Tongue (tissue), 1 donor: ENCODE measurements at regions not wholly inside any gene's neighbourhood (a gene's known extent, or its start where the extent isn't known, plus 50 kb on each side); places are given as distances from the start of the nearest gene placed in this dataset.
A peak's percentile ranks its signal among the peaks of the same experiment; 100 is the strongest.

Source experiments
- DNase-seq: peaks from one replicate; pipeline ENCODE4 v3.0.0-alpha.2; 2015

DNA sequence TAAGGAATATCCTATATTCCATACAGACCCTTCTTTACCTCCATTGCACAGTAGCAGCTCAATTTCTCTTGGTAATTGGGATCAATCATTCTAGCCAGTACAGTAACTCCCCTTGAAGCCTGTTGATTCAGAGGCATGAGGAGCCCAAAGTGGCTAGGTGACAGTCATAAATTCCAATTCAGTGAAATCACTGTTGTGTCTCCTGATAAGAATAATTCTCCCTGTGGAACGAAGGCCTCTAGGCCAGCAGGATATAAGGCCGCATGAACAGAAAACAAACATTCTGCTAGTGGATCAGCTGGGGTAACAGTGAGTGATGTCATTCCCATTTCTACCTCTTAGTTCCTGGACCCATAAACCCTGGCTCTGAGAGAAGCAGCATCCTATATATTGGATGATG is 696.3 kb downstream of the NR2F2 start:
- no peak for DNase-seq

DNA sequence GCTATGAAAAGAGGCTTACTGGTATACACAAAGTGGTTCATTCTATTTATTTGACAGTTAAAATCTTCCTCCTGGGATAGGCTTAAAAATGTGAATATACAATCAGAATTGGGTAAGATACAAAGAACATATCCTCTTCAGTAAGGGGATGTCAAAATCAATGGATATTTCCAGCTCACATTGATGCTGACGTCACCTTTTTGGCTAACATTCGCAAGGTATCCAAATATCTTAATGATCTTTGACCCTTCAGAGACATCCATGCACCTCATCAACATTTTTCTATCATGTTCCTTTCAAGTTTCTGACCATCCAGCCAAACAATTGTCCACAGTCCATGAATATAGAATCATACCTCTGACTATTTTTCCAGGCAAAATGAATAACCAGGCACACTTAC is 697.3 kb downstream of the NR2F2 start:
- no peak for DNase-seq

DNA sequence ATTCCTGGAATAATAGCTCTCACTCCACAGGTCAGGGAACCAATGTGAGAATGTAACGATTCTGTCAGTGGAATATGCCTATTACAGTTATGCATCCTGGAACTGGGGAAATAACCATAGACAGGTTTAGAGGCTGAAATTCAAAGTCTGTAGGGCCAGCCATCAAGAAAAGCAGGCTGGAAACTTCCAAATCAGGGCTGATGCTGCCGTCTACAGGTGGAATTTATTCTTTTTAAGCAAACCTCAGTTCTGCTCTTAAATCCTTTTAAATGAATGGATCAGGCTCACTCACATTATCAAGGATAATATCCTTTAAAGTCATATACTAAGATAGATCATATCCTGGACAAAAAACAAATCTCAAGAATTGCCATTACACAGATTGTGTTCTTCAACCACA is 699.8 kb downstream of the NR2F2 start:
- no peak for DNase-seq

DNA sequence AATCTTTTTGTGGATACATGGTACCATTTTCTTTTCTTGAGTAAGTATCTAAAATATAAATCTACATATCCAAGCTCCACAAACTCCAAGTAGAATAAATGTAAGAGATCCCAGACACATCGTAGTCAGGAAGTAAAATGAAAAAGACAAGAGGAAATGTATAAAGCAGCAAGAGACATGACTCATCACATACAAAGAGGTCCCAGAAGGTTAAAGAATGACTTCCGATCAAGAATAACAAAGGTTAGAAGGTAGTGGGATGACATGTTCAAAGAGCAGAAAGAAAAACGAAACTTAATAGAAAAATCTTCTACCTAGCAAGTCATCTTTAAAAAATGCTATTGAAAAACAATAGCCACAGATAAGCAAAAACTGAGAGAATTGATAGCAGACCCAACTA is 705.8 kb downstream of the NR2F2 start:
- no peak for DNase-seq

DNA sequence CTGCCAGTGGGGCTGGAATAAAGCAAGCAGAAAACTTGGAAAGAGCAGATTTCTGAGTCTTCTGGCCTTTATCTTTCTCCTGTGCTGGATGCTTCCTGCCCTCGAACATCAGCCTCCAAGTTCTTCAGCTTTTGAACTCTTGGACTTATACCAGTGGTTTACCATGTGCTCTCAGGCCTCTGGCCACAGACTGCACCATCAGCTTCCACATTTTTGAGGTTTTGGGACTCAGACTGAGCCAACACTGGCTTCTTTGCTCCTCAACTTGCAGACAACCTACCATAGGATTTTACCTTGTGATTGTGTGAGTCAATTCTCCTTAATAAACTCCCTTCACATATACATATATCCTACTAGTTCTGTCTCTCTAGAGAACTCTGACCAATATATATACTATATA is 706.6 kb downstream of the NR2F2 start:
- no peak for DNase-seq

DNA sequence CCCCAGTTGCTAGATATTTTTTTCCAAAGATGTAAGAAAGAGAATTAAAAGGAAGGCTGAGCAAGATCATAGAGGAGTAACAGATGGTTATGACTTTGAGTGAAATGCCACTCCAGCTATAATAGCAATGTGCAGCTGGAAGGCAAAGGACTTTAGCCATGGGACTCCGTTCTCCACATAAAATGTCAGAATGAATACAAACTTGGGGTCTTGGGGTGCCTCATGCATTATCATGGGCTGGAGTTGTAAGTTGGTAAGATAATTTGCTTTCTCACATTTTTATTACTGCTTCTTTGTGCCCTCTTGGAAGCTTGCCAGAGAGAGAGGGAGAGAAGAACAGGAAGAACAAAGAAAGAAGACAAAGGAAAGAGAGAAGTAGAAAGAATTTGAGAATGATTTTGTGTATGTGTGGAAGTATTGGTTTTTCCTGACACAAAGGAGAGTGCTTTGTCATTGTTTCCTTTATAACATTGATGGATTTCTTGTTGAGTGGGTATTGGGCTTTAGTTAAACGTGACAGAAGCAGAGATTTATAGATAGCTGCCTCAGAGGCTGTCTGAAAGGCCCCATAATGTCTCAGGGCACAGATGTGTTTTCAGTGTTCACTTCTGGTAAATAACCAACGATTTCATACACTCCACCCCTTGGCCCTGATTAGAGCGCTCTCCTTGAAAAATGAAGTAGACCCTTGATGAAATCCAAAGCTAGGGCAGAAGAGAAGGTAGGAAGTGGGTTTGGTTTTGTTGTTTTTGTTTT is 715.3 kb downstream of the NR2F2 start:
- no peak for DNase-seq

DNA sequence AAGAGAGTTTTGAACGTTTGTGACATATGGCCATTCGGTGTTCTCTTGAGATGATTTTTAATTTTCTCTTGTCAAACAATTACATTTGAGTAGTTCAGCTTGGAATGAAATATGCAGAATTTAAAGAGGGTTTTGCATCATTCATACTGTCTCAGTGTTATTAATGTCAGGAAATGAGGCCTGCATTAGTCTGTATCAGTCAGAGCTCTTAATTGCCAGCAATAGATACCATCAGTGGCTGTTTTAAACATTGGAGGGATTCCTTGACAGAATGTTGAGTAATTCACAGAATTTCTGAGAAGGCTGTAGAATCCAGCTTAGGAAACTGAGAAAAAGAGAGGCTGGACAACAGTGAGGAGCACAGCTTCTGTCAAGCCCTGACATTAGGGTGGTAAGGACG is 722.0 kb downstream of the NR2F2 start:
- DNase-seq, result no peak

DNA sequence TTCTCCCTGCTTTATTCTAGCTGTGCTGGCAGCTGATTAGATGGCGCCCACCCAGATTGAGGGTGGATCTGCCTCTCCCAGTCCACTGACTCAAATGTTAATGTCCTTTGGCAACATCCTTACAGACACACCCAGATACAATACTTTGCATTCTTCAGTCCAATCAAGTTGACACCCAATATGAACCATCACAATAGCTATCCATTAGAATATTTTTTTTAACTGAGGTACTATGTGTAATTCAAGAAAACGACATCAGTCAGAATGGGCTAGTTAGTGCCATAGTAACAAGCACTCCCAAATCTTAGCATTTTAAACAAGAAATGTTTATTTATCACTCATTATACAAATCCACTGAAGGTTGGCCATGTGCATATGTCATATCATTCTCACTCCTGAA is 723.1 kb downstream of the NR2F2 start:
- no peak for DNase-seq

DNA sequence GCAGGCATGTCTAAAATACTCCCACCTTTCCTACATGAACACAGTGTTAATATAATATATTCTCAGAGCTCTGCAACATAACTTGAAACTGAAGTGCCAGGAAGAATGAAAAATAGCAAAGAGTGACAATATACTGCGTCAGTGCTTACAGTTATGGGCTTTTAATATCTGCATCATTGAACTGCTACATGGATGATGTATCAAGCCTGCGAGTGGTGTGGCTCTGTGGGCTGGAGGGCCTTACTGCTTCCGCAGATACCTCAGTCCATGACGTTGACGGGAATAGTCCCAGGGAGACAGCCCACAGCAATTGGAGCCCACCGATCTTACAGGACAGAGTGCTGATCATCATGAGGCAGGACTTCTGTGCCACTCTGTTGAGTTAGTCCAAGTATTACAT is 727.0 kb downstream of the NR2F2 start:
- no peak for DNase-seq

DNA sequence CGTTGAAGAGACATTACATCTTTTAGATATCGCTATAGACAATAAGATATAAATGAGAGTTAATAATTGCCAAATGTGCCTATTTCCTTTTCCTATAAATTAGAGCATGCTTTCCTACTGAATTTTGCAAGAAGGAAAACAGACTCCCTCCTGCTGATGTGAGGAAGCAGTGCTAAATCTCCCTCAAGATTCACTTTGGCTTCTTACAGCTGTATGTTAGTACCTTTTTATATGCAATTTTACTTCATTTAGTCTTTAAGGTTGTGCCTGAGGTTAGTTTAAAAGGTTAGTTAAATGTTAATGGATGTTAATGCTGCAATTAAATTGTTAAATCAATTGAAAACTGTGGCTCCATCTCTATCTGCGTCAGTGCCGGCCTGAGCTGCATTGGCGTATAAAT is 728.8 kb downstream of the NR2F2 start:
- no peak for DNase-seq

DNA sequence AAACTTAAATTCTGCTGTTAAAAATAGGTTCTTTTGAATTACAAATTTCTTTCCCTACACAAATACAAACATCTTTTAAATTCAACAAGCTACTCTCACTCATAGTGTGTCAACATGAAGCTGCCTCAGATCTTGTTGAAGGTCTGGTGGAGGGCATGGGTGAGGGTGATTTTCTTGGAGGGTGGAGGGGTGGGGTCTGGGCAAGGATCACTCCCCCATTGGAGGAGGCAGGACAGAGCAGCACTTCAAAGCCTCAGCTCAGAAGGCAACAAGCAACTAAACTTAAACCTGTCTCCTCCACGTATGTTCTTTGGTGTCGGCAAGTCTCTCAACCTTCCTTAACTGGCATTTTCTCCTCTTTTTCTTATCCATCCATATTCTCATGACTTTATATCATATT is 730.9 kb downstream of the NR2F2 start:
- DNase-seq, result no peak

DNA sequence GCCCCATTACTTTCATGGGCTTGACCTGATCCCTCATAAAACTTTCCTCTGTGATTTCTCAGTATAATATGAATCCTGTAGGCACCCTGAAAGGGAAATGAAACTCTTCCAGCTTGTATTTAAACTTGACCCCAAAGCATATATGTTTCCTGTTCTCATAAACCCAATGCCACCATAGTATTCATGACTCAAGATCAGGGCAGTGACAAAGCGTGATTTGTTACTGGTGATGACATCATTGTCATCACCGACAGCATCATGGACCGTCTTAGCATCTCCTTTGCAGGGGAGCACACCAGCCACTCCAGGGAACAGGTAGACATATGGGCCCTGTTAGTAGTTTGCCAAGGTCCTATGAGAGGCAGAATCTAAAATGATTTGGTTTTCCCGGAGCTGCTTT is 741.2 kb downstream of the NR2F2 start:
- no peak for DNase-seq

DNA sequence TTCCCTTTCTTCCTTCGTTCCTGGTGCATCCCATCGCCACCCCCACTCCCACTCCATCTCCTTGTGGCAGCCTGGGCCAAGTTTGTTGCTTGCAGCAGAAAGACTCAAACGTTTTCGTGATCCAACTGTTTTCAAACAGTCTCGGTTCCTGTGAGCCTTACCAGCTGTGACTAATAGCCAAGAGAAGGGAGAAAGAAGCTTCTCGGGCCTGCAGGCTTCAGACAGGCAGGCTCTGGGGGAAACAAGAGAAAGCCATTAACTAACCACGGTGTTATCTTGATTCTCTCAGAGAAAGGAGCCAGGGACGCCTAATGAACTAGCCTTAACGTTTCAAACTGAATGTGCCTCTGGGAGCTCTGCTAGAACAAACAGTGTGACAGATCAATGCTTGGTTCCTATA is 742.0 kb downstream of the NR2F2 start:
- no peak for DNase-seq

DNA sequence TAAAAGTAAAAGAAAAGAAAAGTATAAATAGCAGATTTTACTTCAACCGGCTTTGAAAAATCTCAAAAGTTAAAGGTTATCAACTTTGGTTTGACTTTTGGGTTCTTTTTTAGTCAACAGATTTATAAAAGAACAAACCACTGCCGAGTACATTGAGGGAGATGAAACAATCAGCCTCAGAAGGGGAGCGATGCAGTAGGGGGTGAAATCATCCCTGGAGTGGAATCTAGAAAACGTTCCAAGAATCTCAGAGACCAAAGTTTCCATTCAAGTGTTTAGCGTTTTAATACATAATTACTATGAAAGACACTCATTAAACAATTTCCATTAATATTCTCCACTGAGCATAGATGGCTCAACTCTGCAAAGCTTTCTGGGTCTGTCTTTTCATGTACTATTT is 745.5 kb downstream of the NR2F2 start:
- no peak for DNase-seq

DNA sequence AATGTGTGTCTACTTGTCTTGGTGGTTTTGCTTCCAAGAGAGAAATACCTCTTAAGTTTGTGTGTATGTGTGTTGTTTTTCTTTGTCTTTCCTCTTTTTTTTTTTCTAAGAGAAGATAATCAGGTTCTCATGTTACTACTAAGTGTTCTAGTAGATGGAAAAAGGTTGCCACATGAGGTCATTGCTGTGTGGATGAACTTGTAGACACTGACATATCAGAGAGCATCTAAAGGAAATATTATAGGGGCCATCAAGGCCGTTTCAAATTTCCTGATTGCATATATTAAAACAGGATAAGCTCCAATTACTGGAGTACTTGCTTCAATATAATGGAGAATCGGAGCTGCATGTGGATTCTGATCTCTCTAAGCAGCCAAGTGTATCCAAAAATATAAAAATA is 747.5 kb downstream of the NR2F2 start:
- no peak for DNase-seq

DNA sequence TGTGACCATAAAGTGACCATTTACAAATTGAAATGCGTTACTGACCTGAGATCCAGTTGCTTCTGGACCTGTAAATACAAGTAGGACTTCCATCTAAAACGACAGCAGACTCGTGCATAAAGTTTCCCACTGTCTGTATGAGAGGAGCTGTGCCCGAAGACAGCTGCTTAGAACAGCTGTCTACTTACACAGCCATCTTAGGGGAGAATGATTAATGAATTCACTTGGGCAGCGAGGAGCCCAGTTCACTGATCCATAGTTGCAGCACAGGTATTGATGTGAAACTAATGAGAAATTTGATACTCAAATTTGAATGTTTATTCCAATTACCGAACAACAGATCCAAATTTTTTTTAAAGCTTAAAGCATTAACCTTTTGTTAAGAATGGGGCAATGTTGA is 748.1 kb downstream of the NR2F2 start:
- peak; percentile 75 for DNase-seq

DNA sequence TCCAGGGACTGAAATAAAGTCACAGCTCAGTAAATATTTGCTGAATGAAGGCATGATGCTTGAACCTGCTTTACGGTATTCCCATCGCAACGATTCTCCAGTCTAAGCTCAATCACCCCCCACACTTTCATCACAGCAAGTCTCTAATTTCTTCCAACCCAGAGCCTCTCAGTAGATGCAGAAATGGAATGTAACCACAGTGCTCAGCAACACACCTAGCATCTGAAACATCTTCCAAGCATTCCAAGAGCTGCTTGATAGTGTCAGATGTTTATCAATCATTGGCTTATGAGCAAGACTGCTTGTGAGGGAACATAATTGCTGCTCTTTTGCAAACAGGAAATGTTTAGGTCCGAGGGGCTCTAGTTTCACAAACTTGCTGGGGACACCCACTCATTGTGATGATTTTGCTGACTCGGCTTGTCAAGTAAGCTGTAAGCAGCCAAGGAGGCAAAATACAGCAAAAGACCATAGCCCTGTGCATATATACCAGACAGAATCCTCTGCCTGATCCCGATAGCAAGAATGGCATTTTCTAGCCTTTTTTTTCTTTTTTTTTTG is 751.2 kb downstream of the NR2F2 start:
- no peak for DNase-seq

DNA sequence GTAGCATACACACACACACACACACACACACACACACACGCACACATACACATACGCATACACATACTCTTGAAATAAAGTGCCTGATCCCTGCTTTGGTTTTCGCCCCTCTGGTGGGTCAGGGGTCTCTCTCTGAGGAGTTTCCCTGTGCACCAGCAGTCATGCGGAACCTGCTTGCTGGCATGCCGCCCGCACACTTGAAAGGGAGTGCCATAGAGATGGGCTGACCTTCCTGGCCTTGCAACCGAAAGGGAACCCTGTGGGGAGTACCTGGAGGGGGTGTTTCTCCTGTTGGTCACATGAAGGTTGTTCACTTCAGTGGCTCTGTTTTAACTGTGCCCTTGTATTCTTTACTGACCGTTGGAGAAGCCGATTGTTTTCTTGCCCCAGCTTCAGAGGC is 752.3 kb downstream of the NR2F2 start:
- DNase-seq, result no peak

DNA sequence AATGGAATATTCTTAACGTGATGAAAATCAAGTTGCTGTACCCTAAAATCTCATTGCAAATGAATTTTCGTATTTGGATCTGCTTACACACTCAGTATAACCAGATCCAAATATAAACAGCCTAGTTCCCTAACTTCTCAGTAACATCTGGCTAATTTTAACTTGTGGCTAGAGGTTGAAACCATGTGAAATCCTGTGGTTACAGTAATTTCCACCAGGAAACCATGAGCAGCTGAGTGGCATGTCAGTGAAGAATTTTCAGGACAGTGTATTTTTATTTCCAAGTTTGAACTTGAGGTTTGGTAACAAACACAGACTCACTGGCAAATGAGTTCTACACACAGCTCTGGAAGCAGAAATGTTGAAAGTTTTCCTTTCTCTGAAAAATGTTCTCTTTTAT is 754.1 kb downstream of the NR2F2 start:
- DNase-seq, result peak; percentile 44

DNA sequence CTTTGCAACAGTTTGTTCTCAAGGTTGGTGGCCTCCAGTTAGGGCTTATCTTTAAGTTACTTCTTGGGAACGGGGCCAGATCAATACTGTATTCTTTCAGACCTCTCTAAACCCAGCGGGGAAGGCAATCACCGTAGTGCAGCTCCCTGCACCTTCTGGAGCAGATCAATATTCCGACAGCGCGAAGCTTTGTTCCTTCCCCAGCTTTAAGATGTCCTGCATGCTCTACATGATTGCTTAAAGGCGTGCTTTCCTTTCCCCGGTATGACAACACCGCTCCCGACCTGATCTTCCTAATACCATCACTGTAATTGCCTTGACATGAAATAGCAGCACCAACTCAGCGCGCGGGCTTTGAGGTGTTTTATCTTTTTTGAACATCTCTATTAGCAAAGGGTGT is 755.2 kb downstream of the NR2F2 start:
- DNase-seq, result no peak

DNA sequence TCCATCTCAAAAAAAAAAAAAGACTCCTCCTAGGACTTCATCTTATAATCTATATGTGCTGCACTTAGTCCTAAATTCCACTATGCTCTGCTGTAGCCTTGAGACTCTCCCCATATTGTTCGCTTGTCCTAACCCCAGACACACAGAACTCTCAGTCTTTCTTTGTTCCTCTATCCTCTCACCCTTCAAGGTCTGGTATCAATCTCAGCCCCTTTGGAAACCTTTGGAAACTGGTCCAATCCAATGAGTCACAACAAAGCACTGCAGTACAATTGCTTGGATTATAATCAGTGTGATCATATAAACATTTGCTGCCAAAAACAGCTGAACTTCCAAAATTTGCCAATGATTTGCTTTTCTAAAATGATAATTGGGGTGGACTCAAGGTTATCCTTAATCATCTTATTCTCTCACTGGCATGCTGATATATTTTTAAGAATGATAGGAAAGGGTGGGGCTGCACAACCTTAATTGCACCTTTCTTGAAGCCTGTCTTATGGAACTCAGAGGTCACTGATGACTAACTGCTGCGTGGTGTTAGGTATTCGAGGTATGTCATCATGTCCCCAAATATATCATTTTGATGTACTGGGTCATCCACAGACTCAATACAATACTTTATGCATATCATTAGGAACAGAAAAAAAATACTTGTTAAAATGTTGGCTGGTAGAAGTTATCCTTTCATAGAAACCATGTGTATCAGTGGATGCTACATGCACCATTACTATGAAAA is 756.7 kb downstream of the NR2F2 start:
- DNase-seq, result peak; percentile 31

DNA sequence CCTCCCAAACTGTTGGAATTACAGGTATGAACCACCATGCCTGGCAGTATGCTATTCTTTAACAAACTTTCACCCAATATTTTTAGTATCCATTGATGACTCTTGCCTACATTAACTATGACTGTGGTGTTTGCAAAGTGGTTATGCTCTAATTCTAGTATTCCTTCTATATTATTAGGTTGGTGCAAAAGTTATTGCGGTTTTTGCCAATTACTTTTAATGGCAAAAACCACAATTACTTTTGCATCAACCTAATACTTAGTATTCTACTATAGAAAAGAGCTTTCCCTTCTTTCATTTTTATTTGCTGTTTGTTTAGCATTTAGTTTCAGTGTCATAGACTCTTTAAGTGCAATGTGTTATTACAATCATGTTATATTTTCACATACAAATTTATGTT is 760.6 kb downstream of the NR2F2 start:
- no peak for DNase-seq

DNA sequence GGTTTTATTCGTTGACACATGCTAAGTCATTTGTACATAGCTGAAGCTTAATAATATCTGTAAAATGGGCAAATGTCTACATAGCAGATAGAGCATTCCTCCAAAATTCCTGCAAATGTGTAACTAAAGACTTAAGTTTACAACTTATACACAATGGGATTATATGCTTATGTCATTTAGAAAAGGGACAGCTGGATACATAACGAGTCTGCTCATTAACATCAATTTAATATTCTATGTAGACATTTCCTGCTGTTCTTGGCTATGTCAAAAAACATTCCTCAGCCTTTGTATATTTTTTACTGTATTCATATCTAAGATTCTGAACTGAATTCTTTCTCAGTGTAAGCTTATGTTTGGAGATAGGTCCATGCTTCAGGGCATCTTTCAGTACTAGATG is 762.2 kb downstream of the NR2F2 start:
- no peak for DNase-seq

DNA sequence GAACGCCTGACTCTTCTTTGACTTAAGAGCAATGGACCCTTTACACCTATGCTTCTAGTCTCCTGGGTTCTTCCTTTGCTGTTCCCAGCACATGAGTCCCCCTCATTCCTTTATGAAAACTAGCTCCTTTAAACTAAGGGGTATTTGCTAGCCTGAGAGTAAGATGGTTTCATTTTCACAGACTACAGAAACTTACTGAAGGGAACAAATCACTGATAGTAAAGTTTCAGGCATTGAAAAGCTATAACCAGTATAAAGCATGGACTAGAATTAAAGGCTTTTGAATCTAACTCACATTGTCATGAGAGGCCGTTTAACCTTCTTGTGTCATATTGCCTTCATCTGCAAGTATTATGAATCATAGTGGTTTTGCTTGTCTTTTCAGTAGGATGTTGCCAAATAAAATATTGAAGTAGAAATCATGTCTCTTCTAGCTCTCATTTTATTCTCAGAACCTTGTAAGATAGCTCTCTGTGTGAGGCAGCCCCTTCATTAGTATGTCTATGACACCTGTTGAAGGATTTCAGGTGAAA is 765.9 kb downstream of the NR2F2 start:
- DNase-seq, result no peak
